ENCODE measurements at regions not wholly inside any gene's neighbourhood (a gene's known extent, or its start where the extent isn't known, plus 50 kb on each side); places are given as distances from the start of the nearest gene placed in this dataset.

DNA sequence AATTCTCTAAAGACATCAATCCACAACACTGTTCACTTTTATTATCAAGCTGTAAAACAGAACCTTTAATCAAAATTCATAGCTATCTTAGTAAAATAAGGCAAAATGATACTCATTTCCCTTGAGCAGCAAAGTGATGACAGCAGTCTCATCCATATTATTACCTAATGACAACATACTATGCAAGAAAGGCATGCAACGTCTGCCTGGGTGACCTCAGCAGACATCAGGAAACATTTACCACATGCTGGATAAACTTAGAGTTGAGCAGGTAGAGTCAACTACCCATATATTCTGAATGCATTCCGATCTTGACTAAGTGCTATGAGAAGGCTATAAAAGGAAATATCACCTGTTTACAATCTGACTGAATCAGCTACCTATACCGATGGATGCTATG, 145.1 kb downstream of the SIPA1L2 start (continued):
- no peak for TF ChIP-seq TRIM25 (IDR thresholded peaks at IDR 0.05; ENCODE audit: borderline replicate concordance)
- no peak for TF ChIP-seq ZNF695 (CRISPR knock-in tag; IDR thresholded peaks at IDR 0.05)
- no peak for TF ChIP-seq KLF13 (tag; IDR thresholded peaks at IDR 0.05; ENCODE audit: borderline replicate concordance, low read depth)
- no peak for TF ChIP-seq HDAC1 (IDR thresholded peaks at IDR 0.05)

GRCh38 chr1:232483826-232484225, 146.1 kb downstream of the SIPA1L2 start:
- BruUV-seq (replicated peaks): no TSS peak
- ChIA-PET CTCF (ENCODE audit: low intra/inter-chr PET ratio) (no interaction called here), POLR2A (no interaction called here)
- no peaks in the 10 kb centered on the region for H3K9me3 ChIP-seq (replicated peaks; ENCODE audit: control insufficient read depth, insufficient read depth, low read depth, low read length)
- no peak overlapping the region for H3K27ac ChIP-seq (ENCODE audit: extremely low read depth, low read depth, low read length)
- no peaks in the 10 kb centered on the region for H3K4me1 ChIP-seq (replicated peaks in 1 of 2; ENCODE audit: control insufficient read depth in 2 of 2, insufficient read depth in 2 of 2, low read length in 2 of 2)
- ATAC-seq: no peak
- in situ Hi-C loops (cut with MboI): no loop called here
- H3K9me1 ChIP-seq (ENCODE audit: control insufficient read depth, insufficient read depth, low read length): no peaks in the 10 kb centered on the region
- DNase-seq (ENCODE audit: extremely low read depth in 1 of 4, low spot score in 3 of 4): no peak
- H3K27me3 ChIP-seq (ENCODE audit: control insufficient read depth in 2 of 2, insufficient read depth in 2 of 2, low read length in 2 of 2): no peaks in the 10 kb centered on the region
- no peaks in the 10 kb centered on the region for H4K20me1 ChIP-seq (replicated peaks; ENCODE audit: control insufficient read depth, insufficient read depth, low read length)
- no peak overlapping the region for H3K9ac ChIP-seq (ENCODE audit: insufficient read depth in 1 of 2, low read depth in 2 of 2, low read length in 2 of 2)
- no peak overlapping the region for H2AFZ ChIP-seq (ENCODE audit: low read depth, low read length)
- FAIRE-seq: no peak
- H3K79me2 ChIP-seq (ENCODE audit: control insufficient read depth, insufficient read depth, low read length): no peaks in the 10 kb centered on the region
- intact Hi-C loops (cut with micrococcal nuclease): no loop called here
- H3K36me3 ChIP-seq (ENCODE audit: control insufficient read depth, insufficient read depth, low read length): no peaks in the 10 kb centered on the region
- WGBS (ENCODE audit: insufficient coverage, low coverage, missing lambda C conversion rate): 0% methylated on average over 4 of the region's 4 CpGs
- no peak overlapping the region for H3K4me2 ChIP-seq (ENCODE audit: insufficient read depth, low read length)
- no peak overlapping the region for H3K4me3 ChIP-seq
- TF ChIP-seq HDAC2 (IDR thresholded peaks at IDR 0.05): no peak
- TF ChIP-seq, protein P1, sequence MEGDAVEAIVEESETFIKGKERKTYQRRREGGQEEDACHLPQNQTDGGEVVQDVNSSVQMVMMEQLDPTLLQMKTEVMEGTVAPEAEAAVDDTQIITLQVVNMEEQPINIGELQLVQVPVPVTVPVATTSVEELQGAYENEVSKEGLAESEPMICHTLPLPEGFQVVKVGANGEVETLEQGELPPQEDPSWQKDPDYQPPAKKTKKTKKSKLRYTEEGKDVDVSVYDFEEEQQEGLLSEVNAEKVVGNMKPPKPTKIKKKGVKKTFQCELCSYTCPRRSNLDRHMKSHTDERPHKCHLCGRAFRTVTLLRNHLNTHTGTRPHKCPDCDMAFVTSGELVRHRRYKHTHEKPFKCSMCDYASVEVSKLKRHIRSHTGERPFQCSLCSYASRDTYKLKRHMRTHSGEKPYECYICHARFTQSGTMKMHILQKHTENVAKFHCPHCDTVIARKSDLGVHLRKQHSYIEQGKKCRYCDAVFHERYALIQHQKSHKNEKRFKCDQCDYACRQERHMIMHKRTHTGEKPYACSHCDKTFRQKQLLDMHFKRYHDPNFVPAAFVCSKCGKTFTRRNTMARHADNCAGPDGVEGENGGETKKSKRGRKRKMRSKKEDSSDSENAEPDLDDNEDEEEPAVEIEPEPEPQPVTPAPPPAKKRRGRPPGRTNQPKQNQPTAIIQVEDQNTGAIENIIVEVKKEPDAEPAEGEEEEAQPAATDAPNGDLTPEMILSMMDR (IDR thresholded peaks at IDR 0.05 in 2 of 3, conservative IDR thresholded peaks at IDR 0.05 in 1 of 3; ENCODE audit: insufficient read depth in 2 of 3, low read depth in 1 of 3, low read length in 3 of 3): no peak
- no peak for TF ChIP-seq ZNF398 (CRISPR knock-in tag; IDR thresholded peaks at IDR 0.05)
- no peak for TF ChIP-seq PRPF4 (IDR thresholded peaks at IDR 0.05; ENCODE audit: insufficient read depth, low read depth, low read length, poor library complexity, severe bottlenecking)
- TF ChIP-seq ZNF212 (CRISPR knock-in tag; IDR thresholded peaks at IDR 0.05): no peak
- no peak for TF ChIP-seq DPF2 (IDR thresholded peaks at IDR 0.05)
- TF ChIP-seq, protein P2, sequence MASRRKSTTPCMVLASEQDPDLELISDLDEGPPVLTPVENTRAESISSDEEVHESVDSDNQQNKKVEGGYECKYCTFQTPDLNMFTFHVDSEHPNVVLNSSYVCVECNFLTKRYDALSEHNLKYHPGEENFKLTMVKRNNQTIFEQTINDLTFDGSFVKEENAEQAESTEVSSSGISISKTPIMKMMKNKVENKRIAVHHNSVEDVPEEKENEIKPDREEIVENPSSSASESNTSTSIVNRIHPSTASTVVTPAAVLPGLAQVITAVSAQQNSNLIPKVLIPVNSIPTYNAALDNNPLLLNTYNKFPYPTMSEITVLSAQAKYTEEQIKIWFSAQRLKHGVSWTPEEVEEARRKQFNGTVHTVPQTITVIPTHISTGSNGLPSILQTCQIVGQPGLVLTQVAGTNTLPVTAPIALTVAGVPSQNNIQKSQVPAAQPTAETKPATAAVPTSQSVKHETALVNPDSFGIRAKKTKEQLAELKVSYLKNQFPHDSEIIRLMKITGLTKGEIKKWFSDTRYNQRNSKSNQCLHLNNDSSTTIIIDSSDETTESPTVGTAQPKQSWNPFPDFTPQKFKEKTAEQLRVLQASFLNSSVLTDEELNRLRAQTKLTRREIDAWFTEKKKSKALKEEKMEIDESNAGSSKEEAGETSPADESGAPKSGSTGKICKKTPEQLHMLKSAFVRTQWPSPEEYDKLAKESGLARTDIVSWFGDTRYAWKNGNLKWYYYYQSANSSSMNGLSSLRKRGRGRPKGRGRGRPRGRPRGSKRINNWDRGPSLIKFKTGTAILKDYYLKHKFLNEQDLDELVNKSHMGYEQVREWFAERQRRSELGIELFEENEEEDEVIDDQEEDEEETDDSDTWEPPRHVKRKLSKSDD (conservative IDR thresholded peaks at IDR 0.05; ENCODE audit: low read length): no peak
- TF ChIP-seq, protein P3, sequence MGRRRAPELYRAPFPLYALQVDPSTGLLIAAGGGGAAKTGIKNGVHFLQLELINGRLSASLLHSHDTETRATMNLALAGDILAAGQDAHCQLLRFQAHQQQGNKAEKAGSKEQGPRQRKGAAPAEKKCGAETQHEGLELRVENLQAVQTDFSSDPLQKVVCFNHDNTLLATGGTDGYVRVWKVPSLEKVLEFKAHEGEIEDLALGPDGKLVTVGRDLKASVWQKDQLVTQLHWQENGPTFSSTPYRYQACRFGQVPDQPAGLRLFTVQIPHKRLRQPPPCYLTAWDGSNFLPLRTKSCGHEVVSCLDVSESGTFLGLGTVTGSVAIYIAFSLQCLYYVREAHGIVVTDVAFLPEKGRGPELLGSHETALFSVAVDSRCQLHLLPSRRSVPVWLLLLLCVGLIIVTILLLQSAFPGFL (CRISPR knock-in tag; IDR thresholded peaks at IDR 0.05): no peak
- TF ChIP-seq SMAD3 (CRISPR knock-in tag; conservative IDR thresholded peaks at IDR 0.05): no peak

Data from K562 (cell line).